DMS114 treated with DMSO at 0.1 percent for 48 hours (cell line): ENCODE measurements at regions not wholly inside any gene's neighbourhood (a gene's known extent, or its start where the extent isn't known, plus 50 kb on each side); places are given as distances from the start of the nearest gene placed in this dataset.

Experiments used
- DNase-seq: peaks from one replicate; lab custom pipeline; 2025; ENCODE audit not compliant: unreplicated experiment; lab: John Stamatoyannopoulos, UW

GRCh38 chr2:139177041-139177440 is 396.9 kb upstream of the NXPH2 start:
- no peak for DNase-seq

- DNase-seq = no peak
These were observed 395.3 kb upstream of the NXPH2 start for GRCh38 chr2:139175510-139175909.

GRCh38 chr2:139170406-139170805 is 390.2 kb upstream of the NXPH2 start:
- no peak for DNase-seq

- DNase-seq = no peak
These were observed 385.4 kb upstream of the NXPH2 start for GRCh38 chr2:139165601-139166000.

GRCh38 chr2:139165041-139165440 is 384.9 kb upstream of the NXPH2 start:
- no peak for DNase-seq

- no peak for DNase-seq
These were observed 382.8 kb upstream of the NXPH2 start for GRCh38 chr2:139162957-139163356.

- no peak for DNase-seq
These were observed 382.3 kb upstream of the NXPH2 start for GRCh38 chr2:139162456-139162855.

- no peak for DNase-seq
These were observed 380.6 kb upstream of the NXPH2 start for GRCh38 chr2:139160836-139161235.

GRCh38 chr2:139159177-139159576 is 379.0 kb upstream of the NXPH2 start:
- no peak for DNase-seq

- DNase-seq = no peak
These were observed 376.5 kb upstream of the NXPH2 start for GRCh38 chr2:139156730-139157129.

GRCh38 chr2:139155991-139156390 is 375.8 kb upstream of the NXPH2 start:
- no peak for DNase-seq

- no peak for DNase-seq
These were observed 362.2 kb upstream of the NXPH2 start for GRCh38 chr2:139142252-139142880.

GRCh38 chr2:139124271-139124670 is 344.1 kb upstream of the NXPH2 start:
- no peak for DNase-seq

- DNase-seq = no peak
These were observed 343.6 kb upstream of the NXPH2 start for GRCh38 chr2:139123795-139124194.

GRCh38 chr2:139122711-139123158 is 342.5 kb upstream of the NXPH2 start:
- DNase-seq = no peak

GRCh38 chr2:139099721-139100120 is 319.5 kb upstream of the NXPH2 start:
- no peak for DNase-seq

- no peak for DNase-seq
These were observed 318.8 kb upstream of the NXPH2 start for GRCh38 chr2:139098961-139099360.

GRCh38 chr2:139083121-139083520 is 302.9 kb upstream of the NXPH2 start:
- no peak for DNase-seq

GRCh38 chr2:139080244-139080643 is 300.1 kb upstream of the NXPH2 start:
- DNase-seq = no peak

- DNase-seq = no peak
These were observed 299.1 kb upstream of the NXPH2 start for GRCh38 chr2:139079311-139079710.

- no peak for DNase-seq
These were observed 298.2 kb upstream of the NXPH2 start for GRCh38 chr2:139078376-139078775.

GRCh38 chr2:139077099-139077737 is 297.0 kb upstream of the NXPH2 start:
- DNase-seq = no peak

- DNase-seq = no peak
These were observed 287.7 kb upstream of the NXPH2 start for GRCh38 chr2:139067874-139068273.
